Loucy (cell line): ENCODE measurements at regions not wholly inside any gene's neighbourhood (a gene's known extent, or its start where the extent isn't known, plus 50 kb on each side); places are given as distances from the start of the nearest gene placed in this dataset.

ENCODE experiments used
- CTCF ChIP-seq: fragments of 200-600 bp; sonication (generic); conservative IDR thresholded peaks from 2 replicates; pipeline ENCODE4 v1.5.1; 2014; ENCODE audit warnings: mild to moderate bottlenecking, antibody characterized with exemption, low read length
- EZH2phosphoT487 ChIP-seq: fragments of 200-600 bp; IDR thresholded peaks from 2 replicates; pipeline ENCODE4 v1.6.1; 2018; ENCODE audit warnings: antibody characterized with exemption, mild to moderate bottlenecking, moderate library complexity, borderline replicate concordance

GRCh38 chr4:38461342-38461741 lies 202.7 kb upstream of the KLF3 start:
- TF ChIP-seq CTCF (no peak), EZH2phosphoT487 (no peak)
